GM19025 (cell line): ENCODE measurements at regions not wholly inside any gene's neighbourhood (a gene's known extent, or its start where the extent isn't known, plus 50 kb on each side); places are given as distances from the start of the nearest gene placed in this dataset.
A peak's percentile ranks its signal among the peaks of the same experiment; 100 is the strongest.

Experiments
- ATAC-seq: cut with Tn5 transposase; IDR thresholded peaks from one replicate; pipeline ENCODE4 v1.9.1; 2021; ENCODE audit warnings: mild to moderate bottlenecking, low read depth, moderate library complexity; ENCODE audit not compliant: unreplicated experiment

DNA sequence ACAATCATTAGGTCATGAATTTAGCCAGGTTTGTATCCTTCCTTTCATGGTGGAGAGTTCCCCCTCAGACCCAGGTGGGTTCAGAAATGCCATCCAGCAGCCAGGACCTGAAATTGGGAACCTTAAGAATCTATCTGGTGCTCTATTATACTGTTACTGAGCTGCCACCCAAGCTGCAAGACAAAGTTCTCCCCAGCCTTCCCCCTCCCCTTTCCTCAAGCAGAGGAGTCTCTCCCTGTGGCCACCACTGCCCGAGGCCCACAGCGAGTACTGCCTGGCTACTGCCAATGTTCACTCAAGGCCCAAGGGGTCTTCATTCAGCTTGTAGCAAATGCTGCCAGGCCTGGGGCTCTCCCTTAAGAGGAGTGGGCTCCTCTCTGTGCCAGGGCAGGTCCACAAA lies 133.8 kb downstream of the TMEM38B start:
- no peak for ATAC-seq

DNA sequence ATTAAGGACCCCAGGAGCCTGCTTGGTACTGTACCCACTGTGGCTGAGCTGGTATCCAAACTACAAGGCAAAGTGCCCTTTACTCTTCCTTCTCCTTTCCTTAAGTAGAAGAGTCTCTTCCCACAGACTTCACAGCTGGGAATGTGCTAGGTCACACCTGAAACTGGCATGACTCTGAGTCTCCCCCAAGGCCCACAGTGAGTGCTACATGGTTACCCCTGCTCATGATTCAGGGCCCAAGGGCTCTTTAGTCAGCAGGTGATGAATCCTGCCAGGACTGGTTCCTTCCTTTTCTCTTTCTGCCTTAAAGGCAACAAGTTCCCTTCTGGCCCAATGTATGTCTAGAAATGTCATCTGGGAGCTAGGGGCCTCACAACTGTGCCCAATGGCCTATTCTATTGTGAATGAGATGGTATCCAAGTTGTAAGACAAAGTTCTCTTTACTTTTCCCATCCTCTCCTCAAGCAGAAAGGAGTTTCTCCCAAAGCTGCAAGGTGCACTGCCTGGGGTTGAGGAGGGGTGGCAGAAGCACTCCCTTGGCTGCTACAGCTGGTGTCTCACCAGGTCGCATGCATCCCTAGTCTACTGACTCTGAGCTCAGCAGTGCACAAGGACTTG lies 134.4 kb downstream of the TMEM38B start:
- no peak for ATAC-seq

DNA sequence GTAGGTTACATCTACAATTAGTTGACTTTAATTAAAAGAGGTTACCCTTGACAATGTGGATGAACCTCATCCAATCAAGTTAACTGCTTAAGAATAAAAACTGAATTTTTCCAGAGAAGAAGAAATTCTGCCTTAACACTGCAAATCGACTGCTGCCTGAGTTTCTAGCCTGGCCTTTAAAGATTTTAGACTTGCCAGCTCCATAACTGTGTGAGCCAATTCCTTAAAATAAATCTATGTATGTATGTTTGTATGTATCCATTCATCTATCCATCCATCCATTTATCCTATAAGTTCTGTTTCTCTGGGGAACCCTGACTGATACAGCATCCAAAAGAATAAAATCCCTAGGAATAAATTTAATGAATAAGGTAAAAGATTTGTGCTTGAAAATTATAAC lies 136.1 kb downstream of the TMEM38B start:
- no peak for ATAC-seq

DNA sequence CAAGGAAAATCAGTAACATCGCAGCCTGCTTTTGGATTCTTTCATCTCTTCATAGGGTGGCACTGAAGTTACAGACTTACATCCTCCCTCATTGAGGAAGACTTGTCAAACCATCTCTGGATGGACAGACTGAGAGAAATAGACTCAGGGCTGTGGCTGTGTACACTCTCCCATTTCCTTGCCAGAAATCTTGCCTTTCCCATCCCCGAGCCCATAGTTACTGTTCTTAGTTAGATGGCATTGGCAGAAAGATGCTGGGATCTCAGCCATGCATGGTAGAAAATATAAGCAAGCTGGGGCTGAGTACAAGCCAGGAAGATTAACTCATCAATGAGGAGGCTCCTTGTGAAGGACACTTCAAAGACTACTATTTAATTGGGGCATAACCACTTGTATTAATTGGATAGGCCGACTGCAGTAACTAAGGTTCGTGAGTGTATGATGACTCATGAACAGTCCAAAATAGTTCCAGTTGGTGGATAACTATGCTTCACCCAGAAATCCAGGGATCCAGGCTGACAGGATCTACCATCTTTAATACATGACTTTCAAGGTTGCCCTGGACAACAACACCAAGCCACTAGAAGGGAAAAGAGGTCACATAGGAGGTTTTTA lies 137.9 kb downstream of the TMEM38B start:
- no peak for ATAC-seq

DNA sequence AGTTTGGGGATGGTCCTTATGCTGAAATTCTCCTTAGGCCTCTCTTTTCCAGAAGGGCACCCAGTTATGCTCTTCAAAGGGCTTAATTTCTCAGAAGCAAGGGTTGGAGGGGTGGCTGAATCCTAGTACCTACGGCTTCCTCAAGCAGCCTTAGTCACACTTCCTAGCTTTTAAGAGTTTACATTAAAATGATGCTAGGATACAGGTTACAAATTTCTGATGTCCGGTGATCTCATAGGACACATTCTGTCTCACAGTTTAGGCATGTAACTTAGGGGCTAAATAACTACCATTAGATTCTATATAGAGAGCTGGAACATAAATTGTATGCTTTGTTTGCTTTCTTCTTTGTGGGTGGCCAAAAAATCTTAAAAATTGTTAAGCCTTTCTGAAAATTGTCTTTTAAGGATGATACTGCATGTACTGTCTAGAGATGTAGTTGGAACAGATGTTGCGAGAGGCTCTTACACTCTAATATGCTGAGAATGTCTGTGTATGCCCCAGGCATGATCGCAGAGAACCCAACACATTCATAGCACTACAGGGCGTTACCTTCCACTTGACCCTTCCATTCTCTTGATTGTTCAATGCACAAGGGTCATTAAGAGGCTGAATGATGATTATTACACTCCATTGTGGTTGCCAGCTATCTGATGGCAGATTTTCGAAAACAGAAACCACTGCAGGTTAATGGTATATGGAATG lies 139.1 kb downstream of the TMEM38B start:
- ATAC-seq: no peak

DNA sequence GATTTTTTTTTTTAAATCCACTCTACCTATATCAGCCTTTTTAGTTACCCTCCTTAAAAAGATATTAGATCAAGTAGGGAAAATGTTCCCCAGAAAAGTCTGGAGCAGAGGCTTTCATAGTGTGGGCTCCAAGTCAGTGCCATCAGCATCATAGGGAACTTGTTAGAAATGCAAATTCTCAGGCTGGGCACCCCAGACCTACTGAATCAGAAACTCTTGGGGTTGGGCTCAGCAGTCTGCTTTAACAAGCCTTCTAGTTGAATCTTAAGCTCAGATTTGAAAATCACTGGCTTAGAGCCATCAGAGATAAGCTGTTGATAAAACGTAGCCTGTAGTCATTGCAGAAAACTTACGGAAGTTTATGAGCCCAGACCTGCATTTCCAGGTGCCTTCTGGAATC lies 140.1 kb downstream of the TMEM38B start:
- no peak for ATAC-seq

DNA sequence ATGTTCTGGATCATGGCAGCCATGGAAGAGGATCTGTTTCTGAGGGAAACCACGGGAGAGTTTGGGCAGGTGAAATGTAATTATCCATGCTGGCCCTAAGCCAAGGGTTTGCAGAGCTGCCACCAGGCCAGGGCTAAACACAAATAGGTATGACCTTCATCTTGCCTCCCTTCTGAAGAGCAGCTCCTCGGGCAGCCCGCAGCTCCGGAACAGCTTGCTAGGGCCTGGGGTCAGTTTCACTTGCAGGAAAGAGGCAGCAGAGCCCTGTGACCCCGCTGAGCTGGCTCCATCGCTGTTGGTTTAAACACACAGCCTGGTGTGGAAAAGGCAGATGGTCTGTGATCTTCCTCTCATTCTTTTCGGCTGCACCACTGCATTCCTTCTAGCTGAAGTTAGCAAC lies 141.4 kb downstream of the TMEM38B start:
- no peak for ATAC-seq

DNA sequence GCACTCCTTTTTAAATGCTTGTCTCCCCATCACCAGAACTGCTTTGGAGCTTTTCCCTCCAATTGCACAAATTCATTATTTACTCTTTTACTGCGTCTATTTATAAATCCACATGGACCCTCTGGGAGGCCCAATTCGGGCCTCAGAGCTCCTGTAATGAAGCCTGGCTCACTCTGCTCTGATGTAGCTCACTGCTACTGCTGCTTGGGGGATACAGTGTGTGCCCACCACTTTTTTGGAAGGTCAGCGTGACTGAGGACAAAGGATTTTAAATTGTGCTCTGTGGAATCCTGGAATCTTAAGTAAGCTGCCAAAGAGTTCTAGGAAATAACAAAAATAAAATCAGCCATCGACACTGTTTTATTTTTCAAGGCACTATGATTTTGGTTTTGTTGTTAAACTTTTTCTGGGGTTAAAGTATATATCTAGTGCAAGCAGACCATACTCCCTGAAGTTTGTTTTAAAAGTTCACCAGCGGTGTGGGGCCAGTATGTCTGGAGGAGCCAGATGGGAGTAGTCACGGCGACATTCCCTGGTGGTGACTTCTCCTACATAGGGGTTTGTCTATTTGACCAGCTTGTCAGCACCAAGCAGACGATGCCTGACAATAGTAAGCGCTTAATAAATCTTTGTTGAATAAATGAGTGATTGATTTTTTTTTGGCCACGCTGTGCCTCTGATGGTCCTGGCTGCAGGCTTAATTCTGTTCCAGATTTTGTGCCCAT lies 142.8 kb downstream of the TMEM38B start:
- ATAC-seq: no peak

DNA sequence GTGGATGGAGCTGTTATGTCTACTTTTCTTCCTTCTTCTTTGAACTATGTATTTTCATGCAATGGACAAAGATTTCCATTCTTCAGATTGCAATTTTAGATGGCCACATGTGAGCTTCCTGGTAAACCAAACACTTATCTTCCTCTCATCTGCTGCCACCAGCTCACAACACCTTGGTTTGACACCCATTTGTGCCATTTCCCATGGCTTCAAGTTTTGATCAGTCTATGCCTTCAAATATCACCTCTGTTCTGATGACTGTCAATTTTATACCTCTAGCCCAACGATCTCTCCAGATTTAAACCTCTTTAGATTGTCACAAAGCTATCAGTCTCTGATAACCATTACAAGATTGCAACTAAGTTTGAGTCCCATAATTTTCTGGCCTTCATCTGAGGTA lies 147.2 kb downstream of the TMEM38B start:
- ATAC-seq: no peak

DNA sequence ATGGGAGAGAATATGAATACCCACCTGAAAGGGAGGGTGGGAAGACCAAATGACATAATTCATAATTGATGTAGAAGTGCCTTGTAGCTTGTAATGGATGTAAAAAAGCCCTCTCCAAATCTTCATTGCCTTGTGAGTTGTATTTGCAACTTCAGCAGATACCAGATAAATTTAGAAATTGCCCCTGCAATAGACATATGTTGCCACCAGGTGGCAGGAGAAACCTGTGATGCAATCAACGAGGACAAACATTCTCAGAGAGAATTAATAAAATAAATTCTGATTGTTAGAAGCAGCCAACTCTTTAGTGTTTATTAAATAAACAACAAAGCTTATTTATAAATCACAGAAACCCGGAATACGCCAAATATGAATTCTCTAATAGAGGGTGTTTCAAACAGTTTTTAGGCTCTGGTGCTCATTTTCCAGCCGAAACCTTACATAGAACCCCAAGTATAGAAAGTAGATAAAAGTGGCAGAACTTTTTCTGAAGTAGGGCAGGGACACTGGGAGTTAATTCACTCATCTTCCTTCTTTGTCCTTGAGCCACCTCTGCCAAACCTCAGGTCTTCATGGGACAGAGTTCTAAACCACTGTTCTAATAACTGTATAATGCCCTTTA lies 147.8 kb downstream of the TMEM38B start:
- no peak for ATAC-seq

DNA sequence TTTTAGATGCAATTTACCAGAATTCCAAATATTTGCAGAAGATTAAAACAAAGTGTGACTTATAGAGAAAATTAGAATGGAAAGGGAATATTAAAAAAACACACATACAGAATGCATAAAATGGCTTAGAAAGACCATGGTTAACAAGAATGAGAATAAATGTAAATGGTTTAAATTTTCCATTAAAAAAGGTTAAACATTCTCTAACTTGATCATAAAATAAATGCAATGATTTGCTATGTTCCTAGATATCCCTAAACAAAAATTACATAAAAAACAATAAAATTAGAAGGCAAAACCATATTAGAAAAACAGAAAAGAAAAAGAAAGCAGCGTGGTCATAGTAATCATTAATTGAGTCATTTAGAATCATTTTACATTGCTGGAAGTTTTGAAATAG lies 152.5 kb downstream of the TMEM38B start:
- no peak for ATAC-seq

DNA sequence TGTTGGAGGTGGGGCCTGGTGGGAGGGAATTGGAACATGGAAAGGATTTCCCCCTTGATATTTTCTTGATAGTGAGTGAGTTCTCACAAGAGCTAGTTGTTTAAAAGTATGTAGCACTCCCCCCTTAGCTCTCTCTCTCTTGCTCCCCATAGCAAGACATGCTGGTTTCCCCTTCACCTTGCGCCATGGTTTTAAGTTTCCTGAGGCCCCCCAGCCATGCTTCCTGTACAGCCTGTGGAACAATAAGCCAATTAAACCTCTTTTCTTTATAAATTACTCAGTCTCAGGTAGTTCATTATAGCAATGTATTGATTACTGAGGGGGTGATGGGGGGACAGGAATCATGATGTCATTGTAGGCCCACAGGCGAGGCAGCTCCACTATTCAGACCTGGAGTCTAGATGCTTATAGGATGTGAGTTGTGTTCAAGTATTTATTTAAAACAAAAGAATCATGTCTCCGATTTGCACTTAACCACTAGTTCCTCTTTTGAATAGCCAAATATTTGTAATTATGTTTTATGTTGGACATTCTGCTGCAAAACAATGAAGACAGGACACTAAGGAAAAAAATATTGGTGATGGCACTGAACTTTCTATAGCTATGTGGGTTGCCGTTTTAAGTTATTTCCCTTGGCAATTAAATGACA lies 156.6 kb downstream of the TMEM38B start:
- ATAC-seq: no peak

DNA sequence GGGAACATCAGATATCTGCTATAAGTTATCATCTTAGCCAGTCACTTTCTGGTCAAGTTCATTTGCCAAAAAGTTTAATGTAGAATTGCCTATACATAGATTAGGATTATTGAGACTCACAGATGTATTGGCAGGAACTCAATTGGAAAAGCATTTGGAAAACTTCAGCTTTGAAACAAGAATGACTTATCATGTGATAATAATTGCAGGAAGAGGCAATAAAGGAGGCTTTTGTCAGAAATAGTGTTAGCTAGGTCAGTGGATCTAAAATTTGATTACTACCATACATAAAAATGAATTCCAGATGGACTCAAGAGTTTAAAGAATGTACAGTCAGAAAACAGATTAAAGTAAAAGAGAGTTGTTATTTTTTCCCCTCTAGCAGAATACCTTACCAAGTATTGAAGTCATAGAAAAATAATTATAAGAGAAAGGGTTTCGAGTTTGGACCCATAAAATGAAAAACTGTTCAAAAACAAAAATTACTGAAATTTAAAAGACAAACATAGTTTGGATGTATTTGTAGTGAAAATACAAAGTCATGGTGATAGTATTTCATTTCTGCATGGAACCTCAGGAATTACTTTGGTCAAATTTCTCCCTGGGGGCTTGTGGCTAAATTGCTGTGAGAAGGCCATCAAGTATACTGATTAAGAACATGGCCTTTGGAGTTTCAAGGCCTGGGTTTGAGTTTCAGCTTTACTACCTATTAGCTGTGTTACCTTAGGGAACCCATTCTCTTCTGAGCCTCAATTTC lies 159.9 kb downstream of the TMEM38B start:
- no peak for ATAC-seq

DNA sequence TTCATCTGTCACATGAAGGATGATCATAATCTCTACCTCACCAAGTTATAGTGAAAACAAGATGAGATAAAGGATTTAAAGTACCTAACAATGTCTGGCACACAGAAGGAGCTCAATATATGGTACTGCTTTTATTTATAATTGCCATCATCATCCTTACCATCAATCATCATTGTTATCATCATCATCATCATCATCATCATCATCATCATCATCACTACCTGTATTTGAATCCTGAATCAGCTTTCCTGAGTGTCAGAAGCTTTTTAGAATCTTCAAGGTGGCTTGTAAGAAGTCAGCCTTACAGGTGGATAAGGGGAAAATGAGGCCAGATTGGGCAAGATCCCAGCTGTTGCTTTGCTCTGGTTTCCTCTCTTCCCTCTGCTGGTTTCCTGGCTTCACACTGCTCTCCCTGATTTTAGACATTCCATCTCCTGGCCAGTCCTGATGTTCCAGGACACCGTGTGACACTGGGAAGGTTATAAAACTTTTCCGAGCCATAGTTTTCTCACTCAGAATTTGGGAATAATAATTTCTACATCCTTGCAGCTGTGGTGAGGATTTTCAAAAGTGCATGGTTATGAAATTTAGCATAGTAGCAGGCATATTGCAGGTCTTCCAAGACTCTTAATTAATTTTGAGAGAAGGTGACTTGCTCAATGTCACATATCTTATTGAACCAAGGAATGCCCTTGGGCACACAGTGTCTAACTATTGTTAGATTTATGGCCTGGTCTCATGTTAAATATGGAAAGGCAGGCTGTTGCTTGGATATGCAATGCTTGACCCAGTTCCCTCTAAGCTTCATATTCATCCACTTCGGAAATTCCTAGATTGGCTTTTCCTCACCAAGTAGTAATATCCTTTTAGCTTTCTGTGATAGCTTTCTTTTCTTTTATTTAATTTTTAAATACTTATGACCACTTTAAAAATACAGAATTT lies 160.7 kb downstream of the TMEM38B start:
- no peak for ATAC-seq

DNA sequence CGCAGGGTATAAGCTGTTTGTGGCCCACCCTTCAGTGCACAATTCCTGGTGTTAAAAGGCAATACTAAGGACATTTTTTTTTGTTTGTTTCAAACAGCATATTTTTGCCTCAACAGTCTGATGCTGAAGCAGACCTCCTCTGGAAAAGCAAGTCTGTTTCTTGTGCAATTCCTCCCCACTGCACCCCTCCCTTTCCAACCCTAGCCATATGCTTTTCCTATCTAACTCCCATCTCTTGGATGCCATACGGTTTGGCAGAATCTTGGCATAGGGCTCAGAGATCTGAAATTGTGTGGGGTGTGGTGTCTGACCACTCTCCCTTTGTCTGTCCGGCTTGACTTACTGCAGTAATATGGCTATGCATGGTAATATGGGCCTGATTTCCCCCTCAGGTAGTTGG lies 161.6 kb downstream of the TMEM38B start:
- no peak for ATAC-seq

DNA sequence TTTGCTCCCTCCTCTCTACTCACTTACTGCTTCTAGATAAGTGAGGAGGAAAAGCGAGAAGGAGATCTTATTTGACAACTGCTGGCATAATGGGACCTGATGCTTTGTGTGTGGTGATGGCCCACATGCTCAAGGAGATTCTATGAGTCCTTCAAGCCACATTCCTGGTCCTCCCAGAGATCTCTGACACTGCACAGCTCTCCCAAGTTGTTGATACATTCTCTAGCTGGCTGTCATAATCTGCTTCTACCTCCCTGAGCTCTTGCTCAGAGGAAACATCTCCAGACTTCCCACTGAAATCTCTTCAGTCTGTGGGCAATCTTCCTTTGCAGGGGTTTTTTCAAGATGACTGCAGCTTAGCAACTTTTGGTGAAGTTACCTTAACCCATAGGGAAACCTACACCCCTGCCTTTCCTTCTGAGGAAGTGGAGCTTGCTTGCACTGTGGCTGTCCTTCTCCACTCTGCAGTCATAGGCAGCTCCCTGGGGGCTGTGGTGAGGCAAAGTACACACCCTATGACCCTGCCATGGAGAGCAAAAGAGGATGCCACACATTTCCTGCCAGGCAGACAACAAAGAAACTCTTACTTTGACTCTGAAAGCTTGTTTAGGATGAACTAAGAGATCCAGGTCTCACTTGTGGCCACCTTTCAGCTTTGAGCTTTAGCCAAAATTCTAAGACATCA lies 163.8 kb downstream of the TMEM38B start:
- peak; percentile 72 for ATAC-seq

DNA sequence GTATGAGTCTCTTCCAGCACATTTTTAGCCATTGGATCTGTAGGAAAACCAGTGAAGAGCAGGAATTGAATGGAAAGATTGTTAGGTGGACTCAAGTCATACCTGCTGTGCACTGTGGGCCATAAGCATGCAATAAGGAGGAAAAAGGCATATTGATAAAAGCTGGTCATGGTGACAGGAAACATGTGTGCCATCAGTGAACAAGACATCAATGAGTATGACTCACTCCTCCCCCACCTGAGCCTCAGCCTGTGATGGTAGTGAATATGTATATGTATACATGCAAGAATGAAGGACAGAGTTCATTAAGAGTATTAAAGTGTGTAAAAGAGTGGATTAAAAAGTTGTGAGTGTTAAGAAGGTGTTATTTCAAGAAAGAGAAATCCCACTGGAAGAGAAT lies 164.5 kb downstream of the TMEM38B start:
- no peak for ATAC-seq

DNA sequence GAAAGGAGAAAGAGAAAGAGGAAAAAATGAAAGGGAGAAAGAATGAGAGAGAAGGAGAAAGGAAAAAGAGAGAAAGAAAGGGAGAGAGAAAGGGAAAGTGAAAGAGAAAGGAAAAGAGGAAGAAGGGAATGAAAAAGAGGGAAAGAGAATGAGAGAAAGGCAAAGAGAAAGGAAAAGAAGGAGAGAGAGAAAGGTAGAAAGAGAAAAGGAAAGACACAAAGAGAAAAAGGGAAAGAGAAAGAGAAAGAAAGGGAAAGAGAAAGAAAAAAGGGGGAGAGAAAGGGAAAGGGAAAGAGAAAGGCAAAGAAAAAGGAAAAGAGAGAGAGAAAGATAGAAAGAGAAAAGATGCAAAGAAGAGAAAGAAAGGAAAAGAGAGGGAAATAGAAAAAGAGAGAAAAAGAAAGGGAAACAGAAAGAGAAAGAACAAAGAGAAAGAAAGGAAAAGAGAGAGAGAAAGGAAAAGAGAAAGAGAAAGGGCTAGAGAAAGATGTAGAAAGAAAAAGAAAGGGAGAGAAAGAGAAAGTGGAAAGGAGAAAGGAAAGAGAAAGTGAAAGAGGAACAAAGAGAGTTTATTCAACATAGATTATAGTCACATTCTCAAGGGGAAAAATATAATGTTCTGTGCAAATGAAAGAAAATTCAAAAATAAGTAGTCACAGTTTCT lies 165.2 kb downstream of the TMEM38B start:
- ATAC-seq: no peak
